Choroid plexus epithelial cell (primary cell): ENCODE measurements at regions not wholly inside any gene's neighbourhood (a gene's known extent, or its start where the extent isn't known, plus 50 kb on each side); places are given as distances from the start of the nearest gene placed in this dataset.

Source experiments
- DNase-seq: peaks from one replicate; pipeline ENCODE4 v3.0.0-alpha.2; 2010; ENCODE audit warnings: low read depth
- H3K4me3 ChIP-seq: 2 replicates; pipeline ENCODE4 v1.5.1; 2011; ENCODE audit warnings: low read depth, mild to moderate bottlenecking, control low read depth, low read length, moderate library complexity
- TF ChIP-seq, protein P1 (sequence below): conservative IDR thresholded peaks from 2 replicates; pipeline ENCODE4 v1.5.1; 2011; ENCODE audit warnings: low read depth, mild to moderate bottlenecking, control low read depth, inconsistent platforms, low read length, moderate library complexity

- TF ChIP-seq, protein P1, sequence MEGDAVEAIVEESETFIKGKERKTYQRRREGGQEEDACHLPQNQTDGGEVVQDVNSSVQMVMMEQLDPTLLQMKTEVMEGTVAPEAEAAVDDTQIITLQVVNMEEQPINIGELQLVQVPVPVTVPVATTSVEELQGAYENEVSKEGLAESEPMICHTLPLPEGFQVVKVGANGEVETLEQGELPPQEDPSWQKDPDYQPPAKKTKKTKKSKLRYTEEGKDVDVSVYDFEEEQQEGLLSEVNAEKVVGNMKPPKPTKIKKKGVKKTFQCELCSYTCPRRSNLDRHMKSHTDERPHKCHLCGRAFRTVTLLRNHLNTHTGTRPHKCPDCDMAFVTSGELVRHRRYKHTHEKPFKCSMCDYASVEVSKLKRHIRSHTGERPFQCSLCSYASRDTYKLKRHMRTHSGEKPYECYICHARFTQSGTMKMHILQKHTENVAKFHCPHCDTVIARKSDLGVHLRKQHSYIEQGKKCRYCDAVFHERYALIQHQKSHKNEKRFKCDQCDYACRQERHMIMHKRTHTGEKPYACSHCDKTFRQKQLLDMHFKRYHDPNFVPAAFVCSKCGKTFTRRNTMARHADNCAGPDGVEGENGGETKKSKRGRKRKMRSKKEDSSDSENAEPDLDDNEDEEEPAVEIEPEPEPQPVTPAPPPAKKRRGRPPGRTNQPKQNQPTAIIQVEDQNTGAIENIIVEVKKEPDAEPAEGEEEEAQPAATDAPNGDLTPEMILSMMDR = no peak
- no peak for DNase-seq
- no peak overlapping the region for H3K4me3 ChIP-seq
These were observed 153.1 kb downstream of the ALG10B start for GRCh38 chr12:38469715-38470114.

- no peak for DNase-seq
- TF ChIP-seq, protein P1 = no peak
- H3K4me3 ChIP-seq = no peak overlapping the region
These were observed 160.9 kb downstream of the ALG10B start for GRCh38 chr12:38477340-38478090.

GRCh38 chr12:38480594-38480993 lies 164.0 kb downstream of the ALG10B start:
- H3K4me3 ChIP-seq = no peak overlapping the region
- TF ChIP-seq, protein P1 = no peak
- DNase-seq = no peak

DNA sequence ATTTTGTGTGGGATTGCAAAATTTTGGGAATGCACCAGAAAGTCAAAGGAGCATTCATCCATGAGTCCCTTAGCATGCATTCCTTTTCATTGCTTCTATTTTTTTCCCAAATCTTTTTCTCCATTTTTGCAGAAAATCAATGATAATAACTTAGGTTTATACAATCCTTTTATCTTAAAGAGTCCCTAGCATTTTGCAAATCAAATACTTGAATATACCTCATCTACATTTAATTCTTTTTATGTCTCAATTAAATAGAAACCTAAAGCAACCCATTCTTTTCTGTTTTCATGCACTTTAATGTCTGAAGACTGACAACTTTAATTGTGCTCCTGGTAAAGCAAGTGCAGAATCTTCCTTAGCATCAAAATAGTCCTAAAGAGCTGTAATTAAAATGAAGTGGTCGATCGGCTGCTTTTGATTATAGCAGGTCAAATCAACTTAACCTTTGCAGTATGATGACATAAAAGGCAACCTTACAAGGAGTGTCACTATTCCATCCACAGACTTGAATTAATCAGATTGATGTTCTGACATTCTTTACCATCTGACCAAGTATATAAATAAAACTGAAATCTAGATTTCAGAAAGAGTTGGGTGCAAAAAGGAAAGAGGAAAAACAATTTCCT lies 168.4 kb downstream of the ALG10B start:
- TF ChIP-seq, protein P1 = no peak

GRCh38 chr12:38488866-38489265 lies 172.3 kb downstream of the ALG10B start:
- no peak for DNase-seq
- H3K4me3 ChIP-seq = no peak overlapping the region
- TF ChIP-seq, protein P1 = no peak

More for the DNA sequence above, 168.4 kb downstream of the ALG10B start:
- no peak for DNase-seq
- H3K4me3 ChIP-seq = no peak overlapping the region

GRCh38 chr12:38490073-38490472 lies 173.5 kb downstream of the ALG10B start:
- no peak overlapping the region for H3K4me3 ChIP-seq
- TF ChIP-seq, protein P1 = no peak
- no peak for DNase-seq

GRCh38 chr12:38490941-38491340 lies 174.4 kb downstream of the ALG10B start:
- TF ChIP-seq, protein P1 = no peak
- no peak overlapping the region for H3K4me3 ChIP-seq
- no peak for DNase-seq
